NCI-H526 treated with DMSO at 0.1 percent for 48 hours (cell line): ENCODE measurements at regions not wholly inside any gene's neighbourhood (a gene's known extent, or its start where the extent isn't known, plus 50 kb on each side); places are given as distances from the start of the nearest gene placed in this dataset.
"Not testable (repeated sequence)": the region's sequence is repeated elsewhere in the genome, so short reads cannot be mapped to it uniquely, and the experiment has no call there.

ENCODE experiments used
- DNase-seq: peaks from one replicate; lab custom pipeline; 2025; lab: John Stamatoyannopoulos, UW

DNA sequence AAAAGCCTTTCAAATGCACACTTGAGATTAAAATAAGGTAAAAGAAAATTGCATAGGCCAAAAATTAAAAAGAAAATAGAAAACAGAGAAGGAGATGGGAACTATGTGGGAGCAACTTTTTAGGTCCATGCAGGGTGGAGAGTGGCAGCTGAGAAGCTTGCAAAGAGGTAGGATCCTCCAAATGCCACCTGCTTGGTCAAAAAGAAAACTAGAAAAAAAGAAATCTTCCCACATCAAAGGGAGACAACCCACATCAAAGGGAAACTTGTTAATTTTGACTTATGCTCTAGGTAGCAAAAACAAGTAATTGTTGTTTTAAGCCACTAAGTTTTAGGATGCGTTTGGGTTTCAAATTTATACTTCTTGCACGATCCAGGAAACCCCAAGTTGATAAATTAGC, 342.9 kb downstream of the IL20RB start:
- DNase-seq = no peak

- DNase-seq = no peak
Measured at GRCh38 chr3:137304313-137305056, 346.7 kb downstream of the IL20RB start.

DNA sequence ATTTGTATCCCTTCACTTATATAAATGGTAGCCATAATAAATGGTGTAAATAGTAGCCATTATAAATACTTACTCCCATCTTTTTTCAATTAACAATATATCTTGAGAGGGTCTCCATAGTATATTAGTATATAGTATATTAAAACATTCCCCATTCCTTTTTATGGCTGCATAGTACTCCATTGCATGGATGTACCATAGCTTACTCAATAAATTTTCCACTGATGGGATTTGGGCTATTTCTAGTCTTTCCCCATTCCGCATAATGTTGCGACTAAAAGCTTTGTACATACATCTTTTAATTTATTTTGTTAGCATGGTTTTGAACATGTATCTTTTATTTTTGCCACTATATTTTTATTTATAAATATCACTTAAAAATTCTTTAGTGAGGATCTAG, 366.3 kb downstream of the IL20RB start:
- no peak for DNase-seq

- no peak for DNase-seq
Measured at GRCh38 chr3:137325170-137325569, 367.4 kb downstream of the IL20RB start.

- no peak for DNase-seq
Measured at GRCh38 chr3:137325934-137326333, 368.2 kb downstream of the IL20RB start.

- DNase-seq = no peak
Measured at GRCh38 chr3:137329594-137329993, 371.8 kb downstream of the IL20RB start.

DNA sequence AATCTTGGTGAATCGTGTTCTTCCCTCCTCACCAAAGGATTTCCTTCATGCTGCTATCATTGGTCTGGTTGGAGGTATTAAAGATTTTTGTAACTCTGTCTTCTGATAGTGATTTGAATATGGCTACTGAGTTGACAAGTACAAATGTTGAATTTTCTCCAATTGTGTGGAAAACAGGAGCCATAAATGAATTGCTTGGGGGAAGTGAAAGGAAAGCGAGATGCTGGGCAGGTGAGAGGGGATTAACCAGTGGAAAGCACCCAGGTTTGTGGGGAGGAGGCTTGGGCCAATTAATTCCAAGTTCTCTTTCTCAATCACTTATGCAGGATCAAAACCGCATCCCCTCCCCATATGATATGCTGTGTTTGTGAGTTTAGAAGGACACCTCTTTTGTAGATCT, 372.5 kb downstream of the IL20RB start:
- DNase-seq = no peak

DNA sequence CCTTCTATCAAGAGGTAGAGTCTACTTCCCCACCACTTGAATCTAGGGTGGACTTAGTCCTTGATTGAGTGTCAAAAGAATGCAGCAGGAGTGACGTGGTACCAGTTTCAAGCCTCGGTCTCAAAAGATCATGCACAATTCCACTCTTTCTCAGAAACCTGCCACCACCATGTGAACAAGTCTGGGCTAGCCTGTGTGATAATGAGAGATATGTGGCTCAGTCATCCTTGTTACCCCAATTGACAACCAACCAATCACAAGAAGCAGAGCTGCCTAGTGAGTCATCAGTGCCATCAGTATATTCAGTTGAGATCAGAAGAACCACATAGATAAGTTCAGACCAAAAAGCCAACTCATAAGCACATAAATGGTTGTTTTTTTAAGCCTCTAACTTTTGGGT, 374.5 kb downstream of the IL20RB start:
- no peak for DNase-seq

GRCh38 chr3:137335478-137335877, 377.7 kb downstream of the IL20RB start:
- DNase-seq = no peak

DNA sequence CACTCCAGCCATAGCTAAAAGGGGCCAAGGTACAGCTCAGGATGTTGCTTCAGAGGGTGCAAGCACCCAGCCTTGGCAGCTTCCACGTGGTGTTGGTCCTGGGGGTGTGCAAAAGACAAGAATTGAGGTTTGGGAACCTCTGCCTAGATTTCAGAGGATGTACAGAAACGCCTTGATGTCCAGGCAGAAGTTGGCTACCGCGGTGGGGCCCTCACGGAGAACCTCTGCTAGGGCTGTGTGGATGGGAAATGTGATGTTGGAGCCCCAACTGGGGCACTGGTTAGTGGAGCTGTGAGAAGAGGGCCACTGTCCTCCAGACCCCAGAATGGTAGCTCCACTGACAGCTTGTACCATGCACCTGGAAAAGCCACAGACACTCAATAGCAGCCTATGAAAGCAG, 380.6 kb downstream of the IL20RB start:
- not testable (repeated sequence) for DNase-seq

GRCh38 chr3:137343283-137343682, 385.5 kb downstream of the IL20RB start:
- no peak for DNase-seq

DNA sequence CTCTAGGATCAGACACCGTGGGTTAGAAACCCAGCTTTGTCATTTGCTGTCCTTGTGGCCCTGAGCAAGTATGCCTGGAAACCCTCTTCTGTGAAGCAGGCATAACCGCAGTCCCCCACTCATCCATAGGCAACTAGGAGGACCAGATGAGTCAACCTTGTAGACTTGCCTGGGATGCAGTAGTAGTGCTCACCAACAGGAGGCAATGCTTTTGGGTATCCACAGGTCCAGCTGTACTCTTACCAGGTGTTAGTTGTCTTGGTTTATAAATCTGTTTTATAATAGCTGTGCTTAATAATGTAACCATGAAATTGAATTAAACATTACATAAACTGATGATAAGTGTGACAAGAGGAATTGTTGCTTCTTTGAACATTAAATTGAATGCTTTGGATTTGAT, 389.3 kb downstream of the IL20RB start:
- DNase-seq = no peak

GRCh38 chr3:137347817-137348368, 390.1 kb downstream of the IL20RB start:
- DNase-seq = no peak

GRCh38 chr3:137348936-137349335, 391.2 kb downstream of the IL20RB start:
- no peak for DNase-seq

- no peak for DNase-seq
Measured at GRCh38 chr3:137349557-137350348, 392.0 kb downstream of the IL20RB start.

- DNase-seq = no peak
Measured at GRCh38 chr3:137360531-137361201, 402.9 kb downstream of the IL20RB start.

DNA sequence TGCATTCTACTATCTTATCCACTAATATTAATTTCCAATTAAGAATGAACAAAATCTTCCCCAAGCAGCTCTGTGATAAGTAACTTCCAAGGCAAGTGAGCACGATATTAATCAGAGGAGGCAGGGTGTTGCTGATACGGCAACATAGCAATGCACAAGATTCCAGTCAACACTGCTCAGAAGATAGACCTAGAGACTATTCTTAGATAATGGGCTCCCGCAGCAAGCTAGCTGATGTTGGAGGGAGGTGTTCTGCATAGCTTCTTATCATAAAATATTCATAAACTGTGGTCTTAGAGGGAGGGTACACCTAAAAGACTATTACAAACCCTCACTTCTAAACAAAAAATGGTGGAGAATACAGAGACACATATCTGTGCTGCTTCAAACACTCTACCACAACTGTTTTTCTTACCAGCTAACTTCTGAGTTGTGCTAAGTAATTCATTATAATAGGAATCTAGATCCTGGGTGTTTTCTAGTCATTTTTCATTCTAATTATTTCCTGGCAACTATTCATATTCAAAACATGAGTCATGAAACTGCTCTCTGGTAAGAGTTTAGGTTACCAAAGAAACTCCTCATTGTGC, 382.0 kb upstream of the SOX14 start:
- no peak for DNase-seq

- no peak for DNase-seq
Measured at GRCh38 chr3:137385922-137386321, 378.2 kb upstream of the SOX14 start.

- DNase-seq = no peak
Measured at GRCh38 chr3:137409584-137409983, 354.5 kb upstream of the SOX14 start.

DNA sequence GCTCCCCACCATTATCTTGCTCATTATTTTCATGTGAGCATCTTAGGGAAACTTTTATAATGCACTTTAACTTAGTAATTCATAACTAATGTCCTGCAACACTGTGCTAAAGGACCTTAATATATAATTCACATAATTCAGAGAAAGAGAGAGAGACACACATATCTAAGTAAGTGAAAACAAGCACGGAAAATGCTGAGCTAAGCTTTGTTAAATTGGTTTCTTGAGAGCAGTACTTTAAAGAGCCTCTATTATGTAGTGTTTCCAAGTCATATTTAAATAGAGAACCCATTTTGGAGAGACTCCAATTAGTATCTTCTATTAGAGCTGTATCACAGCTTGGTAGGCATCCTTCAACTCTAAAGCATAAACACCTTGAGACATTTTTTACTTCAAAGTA, 354.1 kb upstream of the SOX14 start:
- no peak for DNase-seq

GRCh38 chr3:137420198-137420995, 343.7 kb upstream of the SOX14 start:
- no peak for DNase-seq
